ENCODE measurements at regions not wholly inside any gene's neighbourhood (a gene's known extent, or its start where the extent isn't known, plus 50 kb on each side); places are given as distances from the start of the nearest gene placed in this dataset.

DNA sequence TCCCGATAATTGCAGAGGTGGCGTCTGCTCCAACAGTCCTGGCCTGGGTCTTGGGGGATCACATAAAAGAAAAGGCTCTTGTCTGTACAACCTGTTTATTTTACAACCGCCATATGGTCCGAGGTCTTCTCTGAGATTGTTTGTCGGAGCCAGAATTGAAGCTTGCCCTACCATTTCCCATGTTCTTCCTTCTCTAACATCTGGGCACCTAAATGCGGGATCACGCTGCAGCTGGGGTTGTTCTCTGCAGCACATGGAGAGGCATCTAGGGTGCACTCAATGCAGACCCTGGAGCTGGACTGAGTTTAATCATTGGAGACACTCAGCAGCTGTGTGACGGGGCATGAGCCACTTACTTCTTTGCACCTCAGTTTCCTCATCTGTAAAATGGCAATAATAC, 107.7 kb downstream of the ACKR3 start:
- H3K4me1 Mint-ChIP-seq (ENCODE audit: low read depth) = no peaks in the 10 kb centered on the region
- DNase-seq (no peak), ATAC-seq (ENCODE audit: poor library complexity) (no peak)
- Histone ChIP-seq H3K4me1 (ENCODE audit: insufficient read depth, low read length) (no peaks in the 10 kb centered on the region), H3K27me3 (ENCODE audit: control insufficient read depth in 1 of 2, insufficient read depth in 2 of 2, low read length in 2 of 2) (peaks cover 0 to 6% of the 10 kb centered on the region in 2 experiments), H3K36me3 (ENCODE audit: insufficient read depth, low read length) (no peaks in the 10 kb centered on the region), H3K27ac (ENCODE audit: low read depth in 1 of 2, low read length in 2 of 2) (no peak overlapping the region), H3K4me3 (ENCODE audit: low read length) (no peak overlapping the region), H3K9me3 (ENCODE audit: control insufficient read depth in 1 of 2, insufficient read depth in 1 of 2, low read length in 2 of 2) (no peaks in the 10 kb centered on the region)
- CTCF ChIA-PET = no interaction called here
- no peaks in the 10 kb centered on the region for H3K9me3 Mint-ChIP-seq
- POLR2A ChIA-PET = no interaction called here
- no peak overlapping the region for H3K4me3 Mint-ChIP-seq
- no peak overlapping the region for H3K27ac Mint-ChIP-seq
- H3K27me3 Mint-ChIP-seq = peaks cover 36% of the 10 kb centered on the region
- TF ChIP-seq, protein P1, sequence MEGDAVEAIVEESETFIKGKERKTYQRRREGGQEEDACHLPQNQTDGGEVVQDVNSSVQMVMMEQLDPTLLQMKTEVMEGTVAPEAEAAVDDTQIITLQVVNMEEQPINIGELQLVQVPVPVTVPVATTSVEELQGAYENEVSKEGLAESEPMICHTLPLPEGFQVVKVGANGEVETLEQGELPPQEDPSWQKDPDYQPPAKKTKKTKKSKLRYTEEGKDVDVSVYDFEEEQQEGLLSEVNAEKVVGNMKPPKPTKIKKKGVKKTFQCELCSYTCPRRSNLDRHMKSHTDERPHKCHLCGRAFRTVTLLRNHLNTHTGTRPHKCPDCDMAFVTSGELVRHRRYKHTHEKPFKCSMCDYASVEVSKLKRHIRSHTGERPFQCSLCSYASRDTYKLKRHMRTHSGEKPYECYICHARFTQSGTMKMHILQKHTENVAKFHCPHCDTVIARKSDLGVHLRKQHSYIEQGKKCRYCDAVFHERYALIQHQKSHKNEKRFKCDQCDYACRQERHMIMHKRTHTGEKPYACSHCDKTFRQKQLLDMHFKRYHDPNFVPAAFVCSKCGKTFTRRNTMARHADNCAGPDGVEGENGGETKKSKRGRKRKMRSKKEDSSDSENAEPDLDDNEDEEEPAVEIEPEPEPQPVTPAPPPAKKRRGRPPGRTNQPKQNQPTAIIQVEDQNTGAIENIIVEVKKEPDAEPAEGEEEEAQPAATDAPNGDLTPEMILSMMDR (IDR thresholded peaks at IDR 0.05) = no peak
- intact Hi-C loops (cut with DNase I, micrococcal nuclease) = no loop called here
- no peaks in the 10 kb centered on the region for H3K36me3 Mint-ChIP-seq (ENCODE audit: low read depth)

DNA sequence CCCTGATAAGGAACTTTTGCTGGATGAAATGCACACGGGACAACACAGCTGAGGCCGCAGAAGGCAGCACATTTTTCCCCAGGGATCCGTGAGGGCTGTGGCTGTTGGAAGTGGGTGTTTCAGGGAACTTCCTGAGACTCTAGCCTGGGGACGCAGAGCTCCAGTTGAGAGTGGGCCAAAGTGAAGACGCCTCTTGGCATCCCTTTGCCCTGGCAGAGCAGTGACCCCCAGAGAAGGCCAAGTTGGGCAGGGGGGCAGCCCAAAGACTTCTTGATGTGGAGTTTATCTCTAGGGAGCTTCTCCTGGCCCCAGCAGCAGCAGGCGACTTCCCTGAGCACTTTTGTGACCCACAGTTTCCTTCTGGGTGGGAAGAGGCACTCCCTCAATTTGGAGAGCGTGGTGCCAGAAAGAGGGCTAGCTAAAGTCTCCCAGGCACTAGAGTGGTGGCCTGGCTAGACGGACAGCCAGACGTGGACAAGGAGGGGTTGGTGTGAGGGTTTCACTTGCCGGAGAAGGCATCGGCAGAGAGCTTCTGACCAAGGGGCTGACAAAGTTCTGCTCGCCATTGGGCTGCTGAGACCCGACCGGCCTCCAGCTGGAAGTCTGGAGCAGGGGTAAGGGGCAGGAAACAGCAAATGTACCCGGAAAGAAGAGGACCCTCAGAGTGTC, 108.8 kb downstream of the ACKR3 start:
- H3K27ac Mint-ChIP-seq = no peak overlapping the region
- DNase-seq (no peak), ATAC-seq (ENCODE audit: poor library complexity) (no peak)
- H3K36me3 ChIP-seq (ENCODE audit: insufficient read depth, low read length) = no peaks in the 10 kb centered on the region
- H3K4me1 Mint-ChIP-seq (ENCODE audit: low read depth) = no peaks in the 10 kb centered on the region
- POLR2A ChIA-PET = no interaction called here
- no peaks in the 10 kb centered on the region for H3K36me3 Mint-ChIP-seq (ENCODE audit: low read depth)
- H3K4me1 ChIP-seq (ENCODE audit: insufficient read depth, low read length) = no peaks in the 10 kb centered on the region
- TF ChIP-seq, protein P1 (IDR thresholded peaks at IDR 0.05) = no peak
- H3K9me3 Mint-ChIP-seq = no peaks in the 10 kb centered on the region
- no peak overlapping the region for H3K4me3 ChIP-seq (ENCODE audit: low read length)
- no peak overlapping the region for H3K4me3 Mint-ChIP-seq
- no peak overlapping the region for H3K27ac ChIP-seq (ENCODE audit: low read depth in 1 of 2, low read length in 2 of 2)
- peaks cover 0 to 4% of the 10 kb centered on the region in 2 experiments for H3K27me3 ChIP-seq (ENCODE audit: control insufficient read depth in 1 of 2, insufficient read depth in 2 of 2, low read length in 2 of 2)
- intact Hi-C loops (cut with DNase I, micrococcal nuclease) = no loop called here
- no peaks in the 10 kb centered on the region for H3K9me3 ChIP-seq (ENCODE audit: control insufficient read depth in 1 of 2, insufficient read depth in 1 of 2, low read length in 2 of 2)
- CTCF ChIA-PET = no interaction called here
- H3K27me3 Mint-ChIP-seq = peaks cover 35% of the 10 kb centered on the region

- intact Hi-C loops (cut with DNase I, micrococcal nuclease) = no loop called here
Measured at GRCh38 chr2:236679884-236680860, 110.5 kb downstream of the ACKR3 start.

More at GRCh38 chr2:236679884-236680860, 110.5 kb downstream of the ACKR3 start:
- H3K27me3 Mint-ChIP-seq = peaks cover 29% of the 10 kb centered on the region
- no peaks in the 10 kb centered on the region for H3K9me3 Mint-ChIP-seq
- no peak for DNase-seq
- no peaks in the 10 kb centered on the region for H3K36me3 Mint-ChIP-seq (ENCODE audit: low read depth)
- Histone ChIP-seq H3K27me3 (ENCODE audit: control insufficient read depth in 1 of 2, insufficient read depth in 2 of 2, low read length in 2 of 2) (peaks cover 0 to 4% of the 10 kb centered on the region in 2 experiments), H3K4me3 (ENCODE audit: low read length) (no peak overlapping the region), H3K27ac (ENCODE audit: low read depth in 1 of 2, low read length in 2 of 2) (no peak overlapping the region), H3K36me3 (ENCODE audit: insufficient read depth, low read length) (no peaks in the 10 kb centered on the region), H3K9me3 (ENCODE audit: control insufficient read depth in 1 of 2, insufficient read depth in 1 of 2, low read length in 2 of 2) (no peaks in the 10 kb centered on the region), H3K4me1 (ENCODE audit: insufficient read depth, low read length) (no peaks in the 10 kb centered on the region)
- no peak overlapping the region for H3K27ac Mint-ChIP-seq
- no peak overlapping the region for H3K4me3 Mint-ChIP-seq
- POLR2A ChIA-PET = no interaction called here
- H3K4me1 Mint-ChIP-seq (ENCODE audit: low read depth) = no peaks in the 10 kb centered on the region
- TF ChIP-seq, protein P1 (IDR thresholded peaks at IDR 0.05) = no peak
- CTCF ChIA-PET = interaction anchor here (0.5 kb wide), 1 partner anchor 71 kb away, joined by 3 read pairs; no protein-coding TSS in a partner anchor
- no peak for ATAC-seq (ENCODE audit: poor library complexity)

All from CD4-positive, alpha-beta T cell (primary cell).